ENCODE measurements at regions not wholly inside any gene's neighbourhood (a gene's known extent, or its start where the extent isn't known, plus 50 kb on each side); places are given as distances from the start of the nearest gene placed in this dataset.
"Not testable (repeated sequence)": the region's sequence is repeated elsewhere in the genome, so short reads cannot be mapped to it uniquely, and the experiment has no call there.

GRCh38 chr14:71400871-71401321 is 493.6 kb downstream of the PCNX1 start:
- Histone ChIP-seq H3K9me3 (ENCODE audit: insufficient read depth, low read length) (no peaks in the 10 kb centered on the region), H3K4me1 (ENCODE audit: insufficient read depth, insufficient read length) (no peaks in the 10 kb centered on the region), H3K4me3 (ENCODE audit: insufficient read length, low read depth) (no peak overlapping the region), H3K36me3 (ENCODE audit: insufficient read depth, insufficient read length, low read length) (no peaks in the 10 kb centered on the region), H3K27me3 (ENCODE audit: insufficient read depth, insufficient read length) (no peaks in the 10 kb centered on the region), H3K9ac (ENCODE audit: insufficient read length, low read depth) (no peak overlapping the region)
- no peak for DNase-seq (ENCODE audit: low read depth, low spot score)
- no peak for TF ChIP-seq YY1 (IDR thresholded peaks at IDR 0.05; ENCODE audit: insufficient read depth, insufficient read length)

- not testable (repeated sequence) for H3K27me3 ChIP-seq (ENCODE audit: insufficient read depth, insufficient read length); H3K9ac ChIP-seq (ENCODE audit: insufficient read length, low read depth); H3K9me3 ChIP-seq (ENCODE audit: insufficient read depth, low read length); H3K4me3 ChIP-seq (ENCODE audit: insufficient read length, low read depth); DNase-seq (ENCODE audit: low read depth, low spot score); H3K36me3 ChIP-seq (ENCODE audit: insufficient read depth, insufficient read length, low read length); H3K4me1 ChIP-seq (ENCODE audit: insufficient read depth, insufficient read length)
These were observed 495.2 kb downstream of the PCNX1 start for GRCh38 chr14:71402415-71402814.

GRCh38 chr14:71403656-71404055 is 496.4 kb downstream of the PCNX1 start:
- Histone ChIP-seq H3K4me3 (ENCODE audit: insufficient read length, low read depth) (no peak overlapping the region), H3K9ac (ENCODE audit: insufficient read length, low read depth) (no peak overlapping the region), H3K27me3 (ENCODE audit: insufficient read depth, insufficient read length) (no peaks in the 10 kb centered on the region), H3K9me3 (ENCODE audit: insufficient read depth, low read length) (no peaks in the 10 kb centered on the region), H3K4me1 (ENCODE audit: insufficient read depth, insufficient read length) (no peaks in the 10 kb centered on the region), H3K36me3 (ENCODE audit: insufficient read depth, insufficient read length, low read length) (no peaks in the 10 kb centered on the region)
- DNase-seq (ENCODE audit: low read depth, low spot score): no peak
- no peak for TF ChIP-seq YY1 (IDR thresholded peaks at IDR 0.05; ENCODE audit: insufficient read depth, insufficient read length)
- no peak for TF ChIP-seq SUZ12 (IDR thresholded peaks at IDR 0.05; ENCODE audit: extremely low read depth, insufficient read depth, insufficient read length)
- TF ChIP-seq ZNF274 (IDR thresholded peaks at IDR 0.05; ENCODE audit: low read depth, low read length): no peak

GRCh38 chr14:71405676-71406075 is 498.4 kb downstream of the PCNX1 start:
- H3K4me3 ChIP-seq (ENCODE audit: insufficient read length, low read depth): no peak overlapping the region
- H3K4me1 ChIP-seq (ENCODE audit: insufficient read depth, insufficient read length): no peaks in the 10 kb centered on the region
- no peak for TF ChIP-seq SUZ12 (IDR thresholded peaks at IDR 0.05; ENCODE audit: extremely low read depth, insufficient read depth, insufficient read length)
- no peak for TF ChIP-seq YY1 (IDR thresholded peaks at IDR 0.05; ENCODE audit: insufficient read depth, insufficient read length)
- no peak for TF ChIP-seq ZNF274 (IDR thresholded peaks at IDR 0.05; ENCODE audit: low read depth, low read length)
- no peak overlapping the region for H3K9ac ChIP-seq (ENCODE audit: insufficient read length, low read depth)
- no peaks in the 10 kb centered on the region for H3K27me3 ChIP-seq (ENCODE audit: insufficient read depth, insufficient read length)
- DNase-seq (ENCODE audit: low read depth, low spot score): no peak
- no peaks in the 10 kb centered on the region for H3K36me3 ChIP-seq (ENCODE audit: insufficient read depth, insufficient read length, low read length)
- no peaks in the 10 kb centered on the region for H3K9me3 ChIP-seq (ENCODE audit: insufficient read depth, low read length)

- no peak for DNase-seq (ENCODE audit: low read depth, low spot score)
- no peaks in the 10 kb centered on the region for H3K27me3 ChIP-seq (ENCODE audit: insufficient read depth, insufficient read length)
- no peak overlapping the region for H3K4me3 ChIP-seq (ENCODE audit: insufficient read length, low read depth)
- H3K4me1 ChIP-seq (ENCODE audit: insufficient read depth, insufficient read length): no peaks in the 10 kb centered on the region
- H3K9ac ChIP-seq (ENCODE audit: insufficient read length, low read depth): no peak overlapping the region
- TF ChIP-seq ZNF274 (IDR thresholded peaks at IDR 0.05; ENCODE audit: low read depth, low read length) (no peak), YY1 (IDR thresholded peaks at IDR 0.05; ENCODE audit: insufficient read depth, insufficient read length) (no peak)
- H3K9me3 ChIP-seq (ENCODE audit: insufficient read depth, low read length): no peaks in the 10 kb centered on the region
- H3K36me3 ChIP-seq (ENCODE audit: insufficient read depth, insufficient read length, low read length): no peaks in the 10 kb centered on the region
These were observed 501.2 kb downstream of the PCNX1 start for GRCh38 chr14:71408362-71409030.

GRCh38 chr14:71410578-71411284 is 503.5 kb downstream of the PCNX1 start:
- no peak for TF ChIP-seq SUZ12 (IDR thresholded peaks at IDR 0.05; ENCODE audit: extremely low read depth, insufficient read depth, insufficient read length)
- no peak for TF ChIP-seq YY1 (IDR thresholded peaks at IDR 0.05; ENCODE audit: insufficient read depth, insufficient read length)
- TF ChIP-seq ZNF274 (IDR thresholded peaks at IDR 0.05; ENCODE audit: low read depth, low read length): no peak
- DNase-seq (ENCODE audit: low read depth, low spot score): no peak
- Histone ChIP-seq H3K9me3 (ENCODE audit: insufficient read depth, low read length) (no peaks in the 10 kb centered on the region), H3K36me3 (ENCODE audit: insufficient read depth, insufficient read length, low read length) (no peaks in the 10 kb centered on the region), H3K4me1 (ENCODE audit: insufficient read depth, insufficient read length) (no peaks in the 10 kb centered on the region), H3K27me3 (ENCODE audit: insufficient read depth, insufficient read length) (no peaks in the 10 kb centered on the region), H3K4me3 (ENCODE audit: insufficient read length, low read depth) (no peak overlapping the region), H3K9ac (ENCODE audit: insufficient read length, low read depth) (no peak overlapping the region)

GRCh38 chr14:71411285-71411595 is 504.0 kb downstream of the PCNX1 start:
- Histone ChIP-seq H3K27me3 (ENCODE audit: insufficient read depth, insufficient read length) (no peaks in the 10 kb centered on the region), H3K9me3 (ENCODE audit: insufficient read depth, low read length) (no peaks in the 10 kb centered on the region), H3K36me3 (ENCODE audit: insufficient read depth, insufficient read length, low read length) (no peaks in the 10 kb centered on the region), H3K9ac (ENCODE audit: insufficient read length, low read depth) (no peak overlapping the region), H3K4me1 (ENCODE audit: insufficient read depth, insufficient read length) (no peaks in the 10 kb centered on the region), H3K4me3 (ENCODE audit: insufficient read length, low read depth) (no peak overlapping the region)
- no peak for DNase-seq (ENCODE audit: low read depth, low spot score)
- TF ChIP-seq YY1 (IDR thresholded peaks at IDR 0.05; ENCODE audit: insufficient read depth, insufficient read length): no peak
- TF ChIP-seq SUZ12 (IDR thresholded peaks at IDR 0.05; ENCODE audit: extremely low read depth, insufficient read depth, insufficient read length): no peak
- no peak for TF ChIP-seq ZNF274 (IDR thresholded peaks at IDR 0.05; ENCODE audit: low read depth, low read length)
